HG02798 (cell line): ENCODE measurements at regions not wholly inside any gene's neighbourhood (a gene's known extent, or its start where the extent isn't known, plus 50 kb on each side); places are given as distances from the start of the nearest gene placed in this dataset.
"Not testable (repeated sequence)": the region's sequence is repeated elsewhere in the genome, so short reads cannot be mapped to it uniquely, and the experiment has no call there.

Experiments
- ATAC-seq: cut with Tn5 transposase; IDR thresholded peaks from one replicate; pipeline ENCODE4 v1.9.1; 2021; ENCODE audit warnings: mild to moderate bottlenecking; ENCODE audit not compliant: unreplicated experiment, poor library complexity

DNA sequence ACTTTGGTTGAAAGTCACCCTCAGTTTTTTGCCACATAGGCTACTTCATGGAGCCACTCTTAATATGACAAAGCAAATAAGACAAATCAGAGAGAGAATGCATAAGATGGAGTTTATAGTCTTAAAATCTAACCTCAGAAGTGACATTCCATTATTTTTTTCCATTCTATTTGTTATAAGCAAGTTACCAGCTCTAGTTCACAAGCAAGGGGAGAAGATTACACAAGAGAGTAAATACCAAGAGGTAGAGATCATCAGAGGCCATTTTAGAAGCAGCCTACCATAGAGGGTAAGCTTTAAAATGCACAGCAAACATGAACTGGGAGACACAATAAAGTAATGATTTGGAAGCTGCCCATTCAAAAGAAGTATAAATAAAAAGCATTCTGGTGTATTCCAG, 651.3 kb upstream of the MEF2C start:
- no peak for ATAC-seq

- ATAC-seq, result no peak
Observed at GRCh38 chr5:89524785-89525184, 641.8 kb upstream of the MEF2C start.

- ATAC-seq, result not testable (repeated sequence)
Observed at GRCh38 chr5:89523867-89524266, 640.9 kb upstream of the MEF2C start.

GRCh38 chr5:89520771-89521170, 637.8 kb upstream of the MEF2C start:
- no peak for ATAC-seq

DNA sequence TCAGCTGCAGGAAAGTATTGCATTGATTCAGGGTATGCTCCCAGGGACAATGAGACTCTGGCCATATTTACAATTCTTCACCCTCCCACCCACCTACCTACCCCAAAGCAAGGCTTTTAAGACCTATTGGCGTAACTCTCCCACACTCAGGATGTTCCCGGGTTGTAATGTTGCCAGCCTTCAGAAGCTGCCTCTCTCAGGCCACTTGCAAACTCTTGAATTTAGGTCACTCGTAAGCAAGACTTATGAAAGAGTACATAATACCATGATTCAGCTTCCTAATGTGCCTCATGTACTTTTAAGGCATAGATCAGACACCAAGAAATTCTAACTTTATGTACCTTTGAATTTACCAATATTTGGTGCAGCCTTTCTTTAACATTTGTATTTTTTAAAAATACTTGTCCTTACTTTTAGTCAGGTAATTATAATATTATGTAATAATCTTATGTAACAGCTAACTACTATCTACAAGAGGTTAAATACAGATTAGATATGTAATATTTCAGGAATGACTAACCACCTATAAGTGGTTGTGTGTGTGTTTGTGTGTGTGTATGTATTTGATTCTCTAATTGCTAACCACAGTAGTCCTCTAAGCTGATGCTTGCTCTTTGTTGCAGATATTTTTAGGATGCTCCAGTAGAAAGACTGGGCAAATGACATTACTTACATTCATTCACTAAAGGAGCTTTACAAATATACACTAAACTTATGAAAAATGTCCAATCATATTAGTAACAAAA, 630.5 kb upstream of the MEF2C start:
- ATAC-seq, result no peak

- ATAC-seq, result no peak
Observed at GRCh38 chr5:89504051-89504450, 621.1 kb upstream of the MEF2C start.

GRCh38 chr5:89499787-89500186, 616.8 kb upstream of the MEF2C start:
- ATAC-seq, result no peak

DNA sequence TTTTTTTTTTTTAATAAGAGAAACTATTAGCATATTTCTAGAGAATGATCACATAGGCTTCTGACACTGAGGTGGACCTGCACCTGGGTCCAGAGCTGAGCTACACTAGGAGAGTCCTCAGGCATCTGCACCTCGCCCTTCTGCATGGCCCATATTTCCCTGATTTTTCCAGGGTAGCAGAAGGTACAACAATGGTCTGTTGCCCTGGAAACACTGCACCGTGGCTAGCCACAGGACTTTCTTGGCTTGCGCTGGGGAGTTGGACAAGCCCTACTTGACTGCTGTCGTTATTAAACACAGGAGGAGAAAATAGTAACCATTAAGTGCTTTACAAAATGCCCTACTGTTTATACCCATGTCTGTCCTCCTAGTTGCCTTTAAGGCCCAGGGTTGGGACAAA, 615.7 kb upstream of the MEF2C start:
- ATAC-seq, result no peak

- ATAC-seq, result no peak
Observed at GRCh38 chr5:89493414-89493813, 610.4 kb upstream of the MEF2C start.

- ATAC-seq, result no peak
Observed at GRCh38 chr5:89484962-89485361, 602.0 kb upstream of the MEF2C start.

DNA sequence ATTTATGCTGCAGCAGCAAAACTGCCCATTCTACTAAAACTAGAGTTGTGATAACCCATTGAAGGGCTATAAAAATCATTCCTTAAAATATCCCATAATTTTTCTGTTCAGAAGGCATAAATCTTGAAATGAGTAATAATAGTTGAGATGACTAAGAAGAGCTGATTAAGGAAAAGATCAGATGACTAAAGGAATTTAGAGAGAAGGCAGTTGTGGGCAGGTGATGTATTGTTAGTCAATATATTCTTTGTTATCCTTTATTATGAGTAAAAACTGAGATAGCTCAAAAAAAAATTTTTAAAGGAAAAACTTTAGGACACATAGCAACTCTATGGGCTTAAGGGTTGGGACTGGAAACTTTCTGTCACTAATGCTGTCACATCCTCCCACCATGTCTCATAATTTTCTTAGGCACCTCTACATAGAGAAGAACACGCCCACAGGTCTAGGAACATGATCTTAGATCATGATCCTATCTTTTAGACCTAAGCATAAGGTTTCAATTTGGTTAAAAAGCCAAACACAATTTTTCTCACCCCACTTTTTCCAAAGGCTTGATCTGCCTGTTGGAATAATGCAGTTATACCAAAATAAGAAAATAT, 597.5 kb upstream of the MEF2C start:
- ATAC-seq, result no peak

DNA sequence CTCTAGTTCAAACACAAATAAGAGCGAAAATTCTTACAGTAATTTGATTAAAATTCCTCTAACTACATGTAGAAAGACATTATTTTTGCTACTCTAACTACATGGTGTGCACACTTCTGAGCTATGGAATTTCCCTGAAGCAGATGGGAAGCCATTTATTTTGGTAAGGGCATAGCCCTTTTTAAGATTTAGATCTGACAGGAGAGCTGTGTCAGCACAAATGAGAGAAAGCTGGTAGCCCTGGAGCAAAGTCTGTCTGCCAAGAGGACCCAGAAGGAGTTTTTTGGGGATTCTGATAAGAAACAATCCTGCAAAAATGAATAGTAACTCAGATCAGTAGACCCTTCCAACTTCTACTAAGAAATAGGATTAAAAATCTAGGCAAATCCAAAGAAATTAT, 595.9 kb upstream of the MEF2C start:
- no peak for ATAC-seq

- no peak for ATAC-seq
Observed at GRCh38 chr5:89473196-89473595, 590.2 kb upstream of the MEF2C start.

GRCh38 chr5:89471541-89471940, 588.6 kb upstream of the MEF2C start:
- ATAC-seq, result no peak

DNA sequence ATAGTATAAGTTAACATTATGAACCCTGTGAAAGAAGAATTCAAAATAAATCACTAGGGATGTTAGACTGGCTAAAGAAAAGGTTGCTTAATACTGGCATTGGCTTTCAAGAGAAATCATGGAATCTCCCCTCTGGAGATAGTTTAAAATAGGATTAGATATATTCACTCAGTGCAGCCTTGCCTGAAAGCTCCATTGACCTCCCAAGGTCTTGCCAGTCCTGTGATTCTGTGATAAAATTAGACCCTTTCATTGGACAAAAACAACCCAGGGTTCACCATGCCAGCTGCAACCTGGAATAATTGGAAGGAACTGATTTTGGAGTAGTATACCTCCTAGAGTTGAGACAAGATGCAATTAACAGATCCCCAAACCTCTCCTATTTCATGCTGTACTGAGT, 588.1 kb upstream of the MEF2C start:
- ATAC-seq, result no peak

GRCh38 chr5:89470658-89471057, 587.7 kb upstream of the MEF2C start:
- no peak for ATAC-seq

GRCh38 chr5:89458332-89458656, 575.3 kb upstream of the MEF2C start:
- ATAC-seq, result no peak

DNA sequence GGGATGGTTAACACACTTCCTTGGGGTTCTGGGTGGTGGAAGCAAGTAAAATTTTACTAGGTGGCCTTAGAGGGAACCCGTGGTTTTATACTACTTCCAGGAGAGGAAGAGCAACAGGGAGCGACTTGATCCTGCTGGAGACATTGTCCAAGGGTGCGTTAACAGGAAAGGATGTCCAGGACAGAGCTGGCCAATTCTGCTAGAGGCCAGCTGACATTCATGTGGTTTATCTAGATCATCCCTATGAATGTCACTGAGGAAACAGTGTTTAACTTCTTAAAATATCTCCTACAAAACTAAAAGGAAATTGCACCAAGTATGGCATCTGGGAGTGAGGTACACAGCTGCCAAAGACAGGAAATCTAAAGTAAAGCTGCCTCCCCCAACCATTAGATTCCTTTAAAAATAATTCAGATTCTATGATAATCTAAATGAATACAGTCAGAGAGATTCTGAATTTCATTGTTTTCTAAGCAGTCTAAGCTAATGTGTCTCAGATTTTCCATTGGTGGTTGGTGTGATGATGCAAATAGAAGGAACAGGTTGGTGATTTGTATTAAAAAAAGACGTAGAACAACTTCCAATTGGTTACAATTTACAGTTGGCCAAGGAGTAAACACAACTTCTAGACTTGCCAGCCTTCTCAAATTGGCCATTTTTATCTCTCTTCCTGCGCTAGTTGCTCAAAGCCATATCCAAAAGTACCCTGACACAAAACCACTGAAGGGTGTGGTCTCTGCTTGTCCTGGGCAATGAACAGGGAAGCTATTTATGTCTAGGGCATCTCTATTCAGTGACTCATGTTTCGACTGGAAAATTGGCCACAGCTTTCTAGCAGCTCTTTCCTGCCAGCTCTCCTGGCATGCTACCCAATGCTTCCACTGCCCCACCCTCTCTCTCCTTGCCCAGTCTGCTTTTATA, 574.7 kb upstream of the MEF2C start:
- no peak for ATAC-seq

- no peak for ATAC-seq
Observed at GRCh38 chr5:89452081-89452480, 569.1 kb upstream of the MEF2C start.

DNA sequence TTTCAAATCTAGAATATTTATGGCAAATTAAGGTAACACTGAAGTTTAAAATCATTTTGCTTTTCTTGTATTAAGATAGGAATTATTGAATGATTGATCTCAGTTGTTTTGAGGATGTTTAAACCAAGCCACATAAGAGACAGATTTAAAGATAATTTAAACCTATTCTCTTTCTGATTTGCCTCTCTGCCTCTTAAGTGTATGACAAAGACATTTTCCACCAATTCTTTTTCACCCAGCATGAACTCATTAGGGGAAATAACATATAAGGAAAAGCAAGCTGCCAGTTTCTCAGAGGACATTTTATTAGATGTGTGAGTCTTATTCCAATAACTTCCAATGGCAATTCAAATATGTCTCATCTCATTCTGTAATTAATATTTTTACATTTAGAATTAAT, 568.3 kb upstream of the MEF2C start:
- ATAC-seq, result no peak

DNA sequence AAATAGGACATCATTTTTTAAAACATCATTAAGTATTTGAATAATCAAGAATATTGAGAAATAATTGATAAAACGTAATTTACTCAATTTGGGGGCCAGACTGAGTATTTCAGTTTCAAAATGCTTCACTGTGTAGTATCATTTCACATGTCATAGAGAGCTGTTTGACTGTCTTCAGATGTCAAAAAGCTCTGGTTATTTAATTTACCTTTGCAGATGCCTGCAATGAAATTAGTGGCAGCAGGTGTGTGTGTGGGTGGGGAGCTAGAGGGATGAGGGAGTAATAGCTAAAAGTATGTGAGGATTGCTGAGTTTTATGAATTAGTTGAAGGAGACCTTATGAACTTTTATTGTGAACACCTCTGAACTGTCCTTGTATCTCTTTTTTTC, 567.2 kb upstream of the MEF2C start:
- peak; percentile 40 for ATAC-seq
